ENCODE measurements at regions not wholly inside any gene's neighbourhood (a gene's known extent, or its start where the extent isn't known, plus 50 kb on each side); places are given as distances from the start of the nearest gene placed in this dataset.
"Not testable (repeated sequence)": the region's sequence is repeated elsewhere in the genome, so short reads cannot be mapped to it uniquely, and the experiment has no call there.

GRCh38 chr7:13801669-13802068, 187.8 kb downstream of the ETV1 start:
- DNase-seq (ENCODE audit: low read depth in 4 of 4, low spot score in 3 of 4), result no peak

DNA sequence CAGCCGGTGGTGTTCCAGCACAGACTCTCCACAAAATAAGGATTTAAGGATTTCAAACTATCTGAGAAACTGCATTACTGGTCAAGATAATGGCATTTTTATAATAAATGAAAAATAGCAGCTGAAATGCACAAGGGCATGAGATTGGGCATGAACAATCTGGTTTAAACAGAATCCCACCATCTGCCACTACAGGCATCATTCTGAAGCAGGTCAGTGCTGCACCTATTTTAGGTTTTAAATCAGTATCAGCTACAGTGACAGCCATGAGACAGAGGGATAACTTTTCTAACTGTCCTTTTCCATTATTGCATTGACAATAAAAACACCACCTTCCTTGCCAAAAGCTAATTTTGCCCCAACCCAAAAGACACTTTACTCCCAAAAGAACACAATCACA, 186.8 kb downstream of the ETV1 start:
- DNase-seq (ENCODE audit: low read depth in 4 of 4, low spot score in 3 of 4), result no peak

GRCh38 chr7:13803134-13803533, 186.3 kb downstream of the ETV1 start:
- no peak for DNase-seq (ENCODE audit: low read depth in 4 of 4, low spot score in 3 of 4)

DNA sequence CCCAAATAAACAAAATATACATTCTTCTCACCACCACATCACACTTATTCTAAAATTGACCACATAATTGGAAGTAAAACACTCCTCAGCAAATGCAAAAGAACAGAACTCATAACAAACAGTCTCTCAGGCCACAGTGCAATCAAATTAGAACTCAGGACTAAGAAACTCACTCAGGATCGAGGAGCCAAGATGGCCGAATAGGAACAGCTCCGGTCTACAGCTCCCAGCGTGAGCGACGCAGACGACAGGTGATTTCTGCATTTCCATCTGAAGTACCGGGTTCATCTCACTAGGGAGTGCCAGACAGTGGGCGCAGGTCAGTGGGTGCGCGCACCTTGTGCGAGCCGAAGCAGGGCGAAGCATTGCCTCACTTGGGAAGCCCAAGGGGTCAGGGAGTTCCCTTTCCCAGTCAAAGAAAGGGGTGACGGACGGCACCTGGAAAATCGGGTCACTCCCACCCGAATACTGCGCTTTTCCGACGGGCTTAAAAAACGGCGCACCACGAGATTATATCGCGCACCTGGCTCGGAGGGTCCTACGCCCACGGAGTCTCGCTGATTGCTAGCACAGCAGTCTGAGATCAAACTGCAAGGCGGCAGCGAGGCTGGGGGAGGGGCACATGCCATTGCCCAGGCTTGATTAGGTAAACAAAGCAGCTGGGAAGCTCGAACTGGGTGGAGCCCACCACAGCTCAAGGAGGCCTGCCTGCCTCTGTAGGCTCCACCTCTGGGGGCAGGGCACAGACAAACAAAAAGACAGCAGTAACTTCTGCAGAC, 183.2 kb downstream of the ETV1 start:
- not testable (repeated sequence) for DNase-seq (ENCODE audit: low read depth in 4 of 4, low spot score in 3 of 4)

GRCh38 chr7:13817230-13817629, 172.2 kb downstream of the ETV1 start:
- DNase-seq (ENCODE audit: low read depth in 4 of 4, low spot score in 3 of 4), result not testable (repeated sequence)

- no peak for DNase-seq (ENCODE audit: low read depth in 4 of 4, low spot score in 3 of 4)
Observed at GRCh38 chr7:13821152-13821787, 168.2 kb downstream of the ETV1 start.

DNA sequence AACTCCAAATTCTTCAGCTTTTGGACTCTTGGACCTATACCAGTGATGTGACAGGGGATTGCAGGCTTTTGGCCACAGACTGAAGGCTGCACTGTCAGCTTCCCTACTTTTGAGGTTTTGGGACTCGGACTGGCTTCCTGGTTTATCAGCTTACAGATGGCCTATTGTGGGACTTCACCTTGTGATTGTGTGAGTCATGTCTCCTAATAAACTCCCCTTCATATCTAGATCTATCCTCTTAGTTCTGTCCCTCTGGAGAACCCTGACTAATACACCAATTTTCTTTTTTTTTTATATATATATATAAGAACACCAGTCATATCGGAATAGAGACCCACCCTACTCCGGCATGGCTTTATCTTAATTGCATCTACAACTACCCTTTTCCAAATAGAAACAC, 166.8 kb downstream of the ETV1 start:
- DNase-seq (ENCODE audit: low read depth in 4 of 4, low spot score in 3 of 4), result no peak

DNA sequence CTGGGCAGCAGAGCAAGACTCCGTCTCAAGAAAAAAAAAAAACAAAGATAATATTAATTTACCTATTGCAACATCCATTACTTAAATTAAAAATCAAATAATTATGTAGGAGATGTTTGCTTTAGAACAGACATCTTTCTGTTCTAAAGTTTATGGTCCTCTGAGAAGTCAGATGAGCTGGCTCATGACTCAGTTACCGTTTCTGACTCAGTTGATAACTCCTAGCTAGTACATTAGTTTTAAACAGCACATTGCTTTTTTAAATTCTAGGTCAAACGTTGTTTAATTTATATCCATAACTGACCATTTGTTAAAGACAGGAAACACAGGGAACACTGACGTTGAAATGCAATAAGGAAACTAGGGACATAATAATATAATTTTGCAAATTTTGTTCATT, 162.7 kb downstream of the ETV1 start:
- DNase-seq (ENCODE audit: low read depth in 4 of 4, low spot score in 3 of 4), result no peak

DNA sequence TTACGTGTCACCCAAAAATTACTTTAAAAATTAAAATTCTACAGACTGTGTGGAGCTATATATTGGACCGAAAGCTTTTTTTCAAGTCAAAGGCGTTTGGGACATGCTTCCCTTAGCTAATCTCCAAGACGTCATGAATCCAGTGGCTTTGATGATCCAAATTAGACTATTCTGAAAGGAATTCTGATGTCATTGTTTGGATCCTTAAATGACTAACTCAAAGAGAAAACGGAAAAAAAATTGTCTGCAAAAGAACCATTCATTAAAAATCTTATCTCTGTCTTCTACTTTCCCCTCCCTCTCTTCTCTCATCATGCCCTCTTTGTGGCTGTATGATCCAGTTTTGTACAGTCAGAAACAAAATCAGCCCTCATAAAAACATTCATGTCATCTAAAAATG, 161.8 kb downstream of the ETV1 start:
- DNase-seq (ENCODE audit: low read depth in 4 of 4, low spot score in 3 of 4), result no peak

DNA sequence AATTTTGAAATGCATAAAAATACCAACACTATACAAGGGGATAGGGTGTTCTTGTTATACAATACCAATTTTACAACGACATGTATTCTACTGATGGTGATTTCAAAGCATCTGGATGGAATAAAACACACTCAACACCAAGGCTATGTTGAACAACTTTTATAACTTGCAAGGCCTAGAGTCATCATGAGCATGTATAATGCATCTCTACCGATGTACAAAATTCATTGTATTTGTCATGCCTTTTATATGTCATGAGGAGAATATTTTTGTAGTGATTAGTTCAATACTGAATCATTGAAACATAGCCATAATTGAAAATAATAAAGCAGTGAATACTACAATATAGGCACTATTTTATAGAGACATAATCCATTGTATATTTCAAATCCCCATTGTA, 160.2 kb downstream of the ETV1 start:
- no peak for DNase-seq (ENCODE audit: low read depth in 4 of 4, low spot score in 3 of 4)

GRCh38 chr7:13829914-13830900, 159.3 kb downstream of the ETV1 start:
- no peak for DNase-seq (ENCODE audit: low read depth in 4 of 4, low spot score in 3 of 4)

- DNase-seq (ENCODE audit: low read depth in 4 of 4, low spot score in 3 of 4), result no peak
Observed at GRCh38 chr7:13832346-13832745, 157.1 kb downstream of the ETV1 start.

- no peak for DNase-seq (ENCODE audit: low read depth in 4 of 4, low spot score in 3 of 4)
Observed at GRCh38 chr7:13834328-13834761, 155.1 kb downstream of the ETV1 start.

- DNase-seq (ENCODE audit: low read depth in 4 of 4, low spot score in 3 of 4), result no peak
Observed at GRCh38 chr7:13835442-13835841, 154.0 kb downstream of the ETV1 start.

- no peak for DNase-seq (ENCODE audit: low read depth in 4 of 4, low spot score in 3 of 4)
Observed at GRCh38 chr7:13839063-13839462, 150.4 kb downstream of the ETV1 start.

Data from right renal pelvis (tissue), 4 donors.